H9 (cell line): ENCODE measurements at regions not wholly inside any gene's neighbourhood (a gene's known extent, or its start where the extent isn't known, plus 50 kb on each side); places are given as distances from the start of the nearest gene placed in this dataset.

Source experiments
- DNase-seq: peaks from one replicate; pipeline ENCODE4 v3.0.0-alpha.2; 2017
- H2AFZ ChIP-seq: one replicate; pipeline ENCODE4 v1.6.1; 2013; ENCODE audit warnings: mild to moderate bottlenecking, low read length, control low read depth, moderate library complexity
- H2AK5ac ChIP-seq: 2 replicates; pipeline ENCODE4 v1.6.1; 2013; ENCODE audit warnings: low read length, control low read depth, mixed read lengths; ENCODE audit not compliant: insufficient read length
- H2BK120ac ChIP-seq: one replicate; pipeline ENCODE4 v1.6.1; 2013; ENCODE audit warnings: low read depth, mild to moderate bottlenecking, low read length, control low read depth, inconsistent platforms; ENCODE audit not compliant: poor library complexity, severe bottlenecking
- H2BK12ac ChIP-seq: 2 replicates; pipeline ENCODE4 v1.6.1; 2013; ENCODE audit warnings: low read length, control low read depth, mixed read lengths, low read depth; ENCODE audit not compliant: insufficient read length
- H2BK15ac ChIP-seq: 2 replicates; pipeline ENCODE4 v1.6.1; 2013; ENCODE audit warnings: low read depth, low read length, control low read depth
- H2BK20ac ChIP-seq: one replicate; pipeline ENCODE4 v1.6.1; 2013; ENCODE audit warnings: low read depth, mild to moderate bottlenecking, low read length, control low read depth, inconsistent platforms; ENCODE audit not compliant: poor library complexity, severe bottlenecking
- H2BK5ac ChIP-seq: 2 replicates; pipeline ENCODE4 v1.6.1; 2013; ENCODE audit warnings: low read length, control low read depth, mixed read lengths; ENCODE audit not compliant: insufficient read length
- H3K14ac ChIP-seq: 2 replicates; pipeline ENCODE4 v1.6.1; 2013; ENCODE audit warnings: low read length, control low read depth; ENCODE audit not compliant: insufficient read depth
- H3K18ac ChIP-seq: 2 replicates; pipeline ENCODE4 v1.6.1; 2013; ENCODE audit warnings: low read depth, mild to moderate bottlenecking, mixed read lengths, low read length, control low read depth; ENCODE audit not compliant: insufficient read length
- H3K23ac ChIP-seq: 2 replicates; pipeline ENCODE4 v1.6.1; 2013; ENCODE audit warnings: low read length, control low read depth, mixed read lengths, low read depth; ENCODE audit not compliant: insufficient read length
- H3K23me2 ChIP-seq: 2 replicates; pipeline ENCODE4 v1.6.1; 2013; ENCODE audit warnings: low read depth, mild to moderate bottlenecking, mixed read lengths, low read length, control low read depth; ENCODE audit not compliant: insufficient read length, poor library complexity, severe bottlenecking
- H3K27ac ChIP-seq: 2 replicates; pipeline ENCODE4 v1.5.1; 2013; ENCODE audit warnings: low read length, control low read depth, mixed read lengths, low read depth; ENCODE audit not compliant: insufficient read length
- H3K27me3 ChIP-seq: 2 replicates; pipeline ENCODE4 v1.6.1; 2013; ENCODE audit warnings: low read length, control low read depth, inconsistent platforms; ENCODE audit not compliant: insufficient read depth
- H3K4ac ChIP-seq: 2 replicates; pipeline ENCODE4 v1.6.1; 2013; ENCODE audit warnings: low read depth, mild to moderate bottlenecking, control low read depth, inconsistent platforms, low read length, moderate library complexity
- H3K4me1 ChIP-seq: 2 replicates; pipeline ENCODE4 v1.6.1; 2013; ENCODE audit warnings: low read length, control low read depth, inconsistent platforms; ENCODE audit not compliant: insufficient read depth
- H3K4me2 ChIP-seq: 2 replicates; pipeline ENCODE4 v1.6.1; 2013; ENCODE audit warnings: low read length, control low read depth, mixed read lengths; ENCODE audit not compliant: insufficient read length, insufficient read depth
- H3K56ac ChIP-seq: 2 replicates; pipeline ENCODE4 v1.6.1; 2013; ENCODE audit warnings: low read depth, mild to moderate bottlenecking, mixed read lengths, low read length, control low read depth; ENCODE audit not compliant: insufficient read length
- H3K79me1 ChIP-seq: 2 replicates; pipeline ENCODE4 v1.6.1; 2013; ENCODE audit warnings: low read depth, mild to moderate bottlenecking, moderate library complexity, low read length, control low read depth, inconsistent platforms; ENCODE audit not compliant: insufficient read depth, poor library complexity, severe bottlenecking
- H3K79me2 ChIP-seq: 2 replicates; pipeline ENCODE4 v1.6.1; 2013; ENCODE audit warnings: low read length, control low read depth, inconsistent platforms; ENCODE audit not compliant: insufficient read depth
- H3K9ac ChIP-seq: 2 replicates; pipeline ENCODE4 v1.6.1; 2013; ENCODE audit warnings: low read length, control low read depth, mixed read lengths; ENCODE audit not compliant: insufficient read length; ENCODE audit errors: extremely low read depth
- H3K9me3 ChIP-seq: one replicate; pipeline ENCODE4 v1.6.1; 2013; ENCODE audit warnings: low read depth, low read length, inconsistent platforms; ENCODE audit not compliant: control insufficient read depth
- H3T11ph ChIP-seq: one replicate; pipeline ENCODE4 v1.6.1; 2013; ENCODE audit warnings: mild to moderate bottlenecking, low read length, control low read depth, inconsistent platforms
- H4K20me1 ChIP-seq: one replicate; pipeline ENCODE4 v1.6.1; 2013; ENCODE audit not compliant: control insufficient read depth, insufficient read length, insufficient read depth
- H4K5ac ChIP-seq: 2 replicates; pipeline ENCODE4 v1.6.1; 2013; ENCODE audit warnings: low read depth, mild to moderate bottlenecking, mixed read lengths, low read length, control low read depth; ENCODE audit not compliant: insufficient read length
- H4K8ac ChIP-seq: replicated peaks from 2 replicates; pipeline ENCODE4 v1.6.1; 2013; ENCODE audit warnings: low read length, control low read depth, mixed read lengths, low read depth; ENCODE audit not compliant: insufficient read length
- H4K91ac ChIP-seq: 2 replicates; pipeline ENCODE4 v1.6.1; 2013; ENCODE audit warnings: low read depth, mild to moderate bottlenecking, moderate library complexity, mixed read lengths, low read length, control low read depth; ENCODE audit not compliant: insufficient read length
- H3K27ac Mint-ChIP-seq, 3 experiments: 2 replicates in 2 of 3; 3 replicates in 1 of 3; pipeline ENCODE4 v1.8.0; 2020 to 2021; ENCODE audit warnings: mixed read lengths in 3 of 3, mild to moderate bottlenecking in 1 of 3, moderate library complexity in 1 of 3
- H3K27me3 Mint-ChIP-seq: 2 replicates; pipeline ENCODE4 v1.8.0; 2021; ENCODE audit warnings: low read depth, mild to moderate bottlenecking, moderate library complexity, mixed read lengths
- H3K36me3 Mint-ChIP-seq, 3 experiments: 2 replicates in 2 of 3; 3 replicates in 1 of 3; pipeline ENCODE4 v1.8.0; 2020 to 2021; ENCODE audit warnings: low read depth in 3 of 3, mixed read lengths in 3 of 3; ENCODE audit not compliant: insufficient read depth in 1 of 3
- H3K4me1 Mint-ChIP-seq, 2 experiments: 2 replicates each; pipeline ENCODE4 v1.8.0; 2020; ENCODE audit warnings: mixed read lengths in 2 of 2
- H3K4me3 Mint-ChIP-seq, 2 experiments: 2 replicates in 1 of 2; 3 replicates in 1 of 2; pipeline ENCODE4 v1.8.0; 2020 to 2021; ENCODE audit warnings: mild to moderate bottlenecking in 2 of 2, mixed read lengths in 2 of 2, moderate library complexity in 1 of 2
- H3K9me3 Mint-ChIP-seq, 2 experiments: 2 replicates in 1 of 2; 3 replicates in 1 of 2; pipeline ENCODE4 v1.8.0; 2020; ENCODE audit warnings: mild to moderate bottlenecking in 2 of 2, mixed read lengths in 2 of 2, moderate library complexity in 1 of 2
- CTCF ChIP-seq: fragments of 200-600 bp; sonication (generic); conservative IDR thresholded peaks from 3 replicates; pipeline ENCODE4 v1.8.0; 2021; ENCODE audit warnings: antibody characterized with exemption, mild to moderate bottlenecking
- WGBS: extraction: QIAGEN DNeasy Blood & Tissue Kit; methylation state at CpG from one replicate; pipeline ENCODE4 v1.1.7; 2013; ENCODE audit warnings: missing lambda C conversion rate, low lambda C conversion rate, mixed read lengths; ENCODE audit not compliant: insufficient read length; ENCODE audit errors: extremely low coverage; 5-methylcytosine and 5-hydroxymethylcytosine counted together

- no peak for TF ChIP-seq CTCF
- no CpG with 5 or more reads among the region's 9 CpGs for WGBS
- H3K4me3 Mint-ChIP-seq: no peak overlapping the region
Observed at GRCh38 chr9:90019626-90020025, 414.8 kb downstream of the GADD45G start.

More at GRCh38 chr9:90019626-90020025, 414.8 kb downstream of the GADD45G start:
- Histone ChIP-seq H3K9ac (no peak overlapping the region), H3K4ac (no peak overlapping the region), H2BK120ac (no peak overlapping the region), H2BK20ac (no peak overlapping the region), H2BK15ac (no peak overlapping the region; the same call in 1 of the 2 replicates), H3K9me3 (no peaks in the 10 kb centered on the region), H3K79me1 (no peaks in the 10 kb centered on the region), H3K27ac (no peak overlapping the region), H3K23ac (no peak overlapping the region), H4K20me1 (no peaks in the 10 kb centered on the region), H3K56ac (no peak overlapping the region), H3K4me1 (no peaks in the 10 kb centered on the region), H4K5ac (no peak overlapping the region), H3K23me2 (no peaks in the 10 kb centered on the region), H2AFZ (no peak overlapping the region), H3K27me3 (no peaks in the 10 kb centered on the region), H4K8ac (no peak overlapping the region), H4K91ac (no peak overlapping the region), H3K14ac (no peak overlapping the region), H2BK12ac (no peak overlapping the region), H3K18ac (no peak overlapping the region), H3T11ph (no peak overlapping the region), H2BK5ac (no peak overlapping the region), H3K4me2 (no peak overlapping the region), H3K79me2 (no peaks in the 10 kb centered on the region), H2AK5ac (no peak overlapping the region)
- H3K36me3 Mint-ChIP-seq: no peaks in the 10 kb centered on the region
- H3K27me3 Mint-ChIP-seq: peaks cover 10% of the 10 kb centered on the region
- no peak for DNase-seq
- H3K4me1 Mint-ChIP-seq: no peaks in the 10 kb centered on the region
- no peaks in the 10 kb centered on the region; a peak in 2 of 5 replicates for H3K9me3 Mint-ChIP-seq
- no peak overlapping the region for H3K27ac Mint-ChIP-seq
